GOT3 (cell line): ENCODE measurements at regions not wholly inside any gene's neighbourhood (a gene's known extent, or its start where the extent isn't known, plus 50 kb on each side); places are given as distances from the start of the nearest gene placed in this dataset.

Experiments used
- DNase-seq: peaks from one replicate; lab custom pipeline; 2025; ENCODE audit warnings: mixed read lengths; lab: John Stamatoyannopoulos, UW

DNA sequence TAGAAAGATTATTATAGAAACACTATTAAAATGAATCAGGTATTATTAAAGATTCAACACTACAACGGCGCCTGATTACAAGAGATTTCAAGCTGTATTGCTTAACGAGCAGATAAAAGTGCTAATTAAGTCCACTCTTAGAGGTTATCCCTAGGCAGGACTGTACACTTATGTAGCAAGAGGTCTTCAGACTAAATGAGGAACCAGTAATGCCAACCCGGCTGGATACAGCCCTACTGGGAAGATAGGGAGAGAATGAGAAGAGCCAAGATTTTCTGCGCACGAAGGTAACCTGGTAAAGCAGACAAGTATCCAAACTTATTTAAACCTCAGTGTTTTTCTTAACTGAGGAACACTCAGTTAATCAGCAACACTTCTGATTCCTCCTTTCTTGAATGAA, 115.7 kb upstream of the HIVEP3 start:
- no peak for DNase-seq

DNA sequence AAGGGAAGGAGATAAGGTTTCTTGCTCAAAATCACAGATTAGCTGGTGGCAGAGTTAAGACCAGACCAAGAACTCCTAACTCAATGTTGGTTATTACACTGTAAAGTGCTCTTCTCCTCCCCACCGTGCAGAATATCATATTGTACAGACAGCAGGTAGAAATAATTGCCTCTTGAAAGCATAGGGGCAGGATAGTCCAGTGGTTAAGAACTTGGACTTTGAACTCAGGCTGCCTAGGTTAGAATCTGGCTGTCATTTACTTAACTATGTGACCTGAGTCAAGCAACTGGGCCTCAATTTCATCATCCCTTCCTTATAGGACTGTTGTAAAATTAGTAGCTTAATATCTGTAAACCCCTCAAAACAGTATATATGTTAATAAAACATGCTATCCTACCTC, 114.9 kb upstream of the HIVEP3 start:
- no peak for DNase-seq

DNA sequence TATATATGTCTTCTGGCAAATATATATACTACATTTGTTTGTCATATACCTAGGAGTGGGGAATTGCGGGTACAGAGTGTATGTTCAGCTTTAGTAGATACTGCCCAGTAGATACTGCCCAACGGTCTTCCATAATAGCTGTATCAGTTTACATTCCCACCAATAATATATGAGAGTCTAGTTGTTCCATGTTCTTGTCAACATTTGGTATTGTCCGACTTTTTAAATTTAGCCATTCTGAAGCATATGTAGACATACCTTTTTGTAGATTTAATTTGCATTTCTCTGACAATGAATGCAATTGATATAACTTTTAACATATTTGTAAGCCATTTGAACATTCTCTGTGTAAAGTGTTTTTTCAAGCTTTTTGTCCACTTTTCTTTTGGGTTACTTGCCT, 99.0 kb upstream of the HIVEP3 start:
- DNase-seq: no peak

DNA sequence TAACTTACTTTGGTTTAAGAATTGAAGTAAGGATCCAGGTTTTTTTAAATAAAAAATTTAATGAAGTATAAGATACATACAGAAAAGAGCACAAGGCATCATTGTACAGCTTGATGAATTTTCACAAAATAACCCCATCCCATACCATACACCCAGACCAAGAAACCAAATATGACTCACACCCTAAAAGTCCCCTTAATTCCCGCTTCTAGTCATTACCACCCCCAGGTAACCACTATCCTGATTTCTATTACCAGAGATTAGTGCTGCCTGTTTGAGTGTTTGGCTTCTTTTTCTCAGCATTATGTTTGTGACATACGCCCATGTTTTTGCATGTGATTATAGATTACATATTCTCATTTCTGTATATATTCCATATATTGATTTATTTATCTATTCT, 98.5 kb upstream of the HIVEP3 start:
- no peak for DNase-seq

DNA sequence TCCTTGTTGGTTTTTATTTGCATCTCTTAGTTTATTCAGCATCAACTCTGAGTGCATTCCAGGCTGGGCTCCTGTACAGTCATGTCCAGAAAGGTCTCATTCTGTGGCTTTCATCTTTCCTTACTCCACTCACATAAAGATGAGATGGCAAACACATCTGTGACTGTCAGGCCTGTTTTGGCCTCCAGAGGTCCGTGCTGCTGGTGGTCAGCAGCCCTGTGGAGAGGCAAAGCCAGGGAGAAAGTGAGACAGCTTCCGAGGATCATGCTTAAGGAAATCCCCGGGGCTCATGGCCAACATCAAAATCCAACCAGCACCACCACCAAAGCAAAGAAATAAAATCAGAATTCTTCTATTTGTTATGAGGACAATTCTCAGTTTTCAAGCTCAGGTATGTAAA, 96.1 kb upstream of the HIVEP3 start:
- DNase-seq: no peak

DNA sequence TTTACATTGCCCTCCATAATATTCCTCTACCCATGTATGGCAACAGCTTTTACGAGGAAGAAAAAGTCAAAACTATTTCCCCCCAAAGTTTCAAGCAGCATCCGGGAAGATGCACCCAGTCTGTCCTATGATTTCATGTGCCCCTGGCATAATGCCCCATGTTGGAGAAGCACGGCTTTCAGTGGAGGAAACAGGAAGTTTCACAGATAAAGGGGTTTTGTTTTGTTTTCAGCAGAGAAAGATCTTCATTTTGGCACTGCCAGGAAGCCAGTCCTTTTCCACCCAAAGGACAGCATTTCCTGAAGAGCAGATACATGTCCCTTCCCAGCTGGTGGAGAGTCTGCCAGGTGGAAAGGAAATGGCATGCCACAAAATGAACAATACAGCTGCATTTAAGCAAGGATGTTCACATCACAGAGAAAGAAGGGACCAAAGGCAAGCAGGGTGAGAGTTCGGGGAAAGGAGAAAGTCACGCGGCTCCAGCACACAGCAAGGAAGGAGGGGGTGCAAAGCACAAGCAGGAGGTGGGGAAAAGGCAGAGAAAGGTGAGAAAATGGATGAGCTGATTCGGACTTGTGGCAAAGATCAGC, 95.3 kb upstream of the HIVEP3 start:
- no peak for DNase-seq

DNA sequence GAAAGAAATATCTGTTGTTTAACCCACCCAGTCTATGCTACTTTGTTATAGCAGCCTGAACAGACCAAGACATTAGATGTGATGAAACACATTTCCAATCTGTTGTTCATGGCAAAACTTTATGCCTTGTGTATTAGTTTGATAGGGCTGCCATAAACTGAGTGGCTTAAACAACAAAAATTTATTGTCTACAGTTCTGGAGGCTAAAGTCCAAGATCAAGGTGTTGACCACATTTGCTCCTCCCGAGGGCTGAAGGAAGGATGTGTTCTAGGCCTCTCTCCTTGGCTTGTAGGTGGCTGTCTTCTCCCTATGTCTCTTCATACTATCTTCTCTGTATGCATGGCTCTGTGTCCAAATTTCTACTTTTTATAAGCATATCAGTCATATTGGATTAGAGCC, 94.1 kb upstream of the HIVEP3 start:
- DNase-seq: no peak

DNA sequence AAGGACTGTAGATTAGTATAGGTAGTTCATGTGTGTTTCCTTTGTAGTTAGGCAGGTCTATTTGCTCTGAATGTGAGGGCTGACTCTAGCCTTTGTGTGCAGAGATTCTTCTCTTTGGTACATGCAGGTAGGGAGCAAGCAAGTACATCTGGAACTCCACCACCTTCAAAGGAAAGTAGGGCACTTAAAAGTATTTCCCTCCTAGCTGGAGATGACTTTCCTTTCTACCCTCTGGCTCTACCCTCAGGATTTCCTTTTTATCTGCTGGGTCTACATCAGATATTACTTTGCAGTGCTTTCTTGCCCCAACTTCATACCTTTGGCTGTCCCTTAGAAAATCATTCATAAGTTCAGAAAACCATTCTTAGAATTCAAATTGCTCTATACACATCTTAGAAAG, 91.7 kb upstream of the HIVEP3 start:
- DNase-seq: no peak

DNA sequence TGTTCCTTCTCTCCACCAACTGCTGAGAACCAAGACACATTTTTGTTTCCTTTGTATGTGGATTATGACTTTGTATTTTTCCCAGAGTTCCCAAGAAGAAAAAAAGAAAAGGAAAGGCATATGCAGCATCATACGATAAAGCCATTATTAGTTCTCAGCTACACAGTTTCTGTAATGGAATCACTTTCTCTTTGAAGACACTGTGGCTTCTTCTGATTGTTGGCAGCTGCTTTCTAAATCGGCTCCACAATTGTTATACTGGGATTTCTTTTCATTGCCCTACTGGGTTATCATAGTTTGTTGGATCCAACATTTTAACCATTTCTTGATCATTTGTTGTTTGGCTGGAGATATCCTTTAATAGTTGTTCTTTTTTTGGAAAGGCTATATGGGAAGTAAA, 89.5 kb upstream of the HIVEP3 start:
- no peak for DNase-seq

DNA sequence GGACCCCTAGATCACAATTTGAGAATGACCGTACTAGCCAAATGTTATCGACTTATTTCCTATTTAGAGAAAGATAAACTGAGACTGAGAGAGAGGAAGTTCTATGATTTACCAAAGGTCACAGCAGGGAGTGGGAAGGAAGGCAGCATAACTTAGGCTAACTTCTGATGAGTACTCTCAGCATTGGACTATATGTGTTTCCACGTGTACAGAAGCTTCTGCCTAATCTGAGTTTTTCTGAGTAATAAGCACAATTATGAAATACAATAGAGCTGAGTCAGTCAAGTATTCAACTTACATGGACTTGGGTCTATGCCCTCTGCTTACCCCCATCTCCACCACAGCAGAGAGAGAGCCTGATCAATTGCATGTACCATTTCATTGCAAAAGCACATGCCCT, 88.1 kb upstream of the HIVEP3 start:
- no peak for DNase-seq

DNA sequence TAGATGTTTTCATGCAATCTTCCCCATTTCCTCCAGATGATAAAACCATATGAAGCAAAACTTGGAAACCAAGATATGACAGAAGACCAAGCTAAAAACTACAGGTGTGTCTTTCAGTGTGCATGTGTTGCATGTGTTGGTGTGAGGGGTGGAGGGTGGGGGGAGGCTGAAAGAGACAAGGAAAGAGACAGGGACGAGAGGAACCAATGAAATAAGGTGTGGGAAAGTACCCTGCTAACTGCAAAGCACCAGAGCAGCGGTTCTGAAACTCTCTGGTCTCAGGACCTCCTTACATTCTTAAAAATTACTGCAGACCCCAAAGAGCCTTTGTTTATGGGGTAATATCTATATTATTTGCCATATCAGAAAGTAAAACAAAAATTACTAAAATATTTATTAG, 87.4 kb upstream of the HIVEP3 start:
- DNase-seq: no peak

DNA sequence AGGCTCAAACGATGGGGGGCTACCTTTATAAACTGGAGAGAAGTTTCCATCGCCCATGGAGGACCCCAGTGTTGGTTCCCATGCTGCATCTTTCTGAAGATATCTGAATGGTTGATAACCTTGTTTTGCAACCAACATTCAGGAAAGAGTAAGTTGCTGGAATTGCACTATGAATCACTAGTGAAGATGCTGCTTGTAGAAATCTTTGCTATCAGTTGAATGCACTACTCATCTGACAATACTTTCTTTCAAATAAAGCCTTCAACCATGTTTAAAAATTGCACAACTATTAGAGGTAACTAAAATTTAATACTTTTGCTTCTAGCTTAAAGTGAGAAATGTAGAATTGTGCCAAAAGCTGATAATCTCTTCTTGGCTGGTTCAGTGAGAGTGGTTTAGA, 86.8 kb upstream of the HIVEP3 start:
- no peak for DNase-seq

DNA sequence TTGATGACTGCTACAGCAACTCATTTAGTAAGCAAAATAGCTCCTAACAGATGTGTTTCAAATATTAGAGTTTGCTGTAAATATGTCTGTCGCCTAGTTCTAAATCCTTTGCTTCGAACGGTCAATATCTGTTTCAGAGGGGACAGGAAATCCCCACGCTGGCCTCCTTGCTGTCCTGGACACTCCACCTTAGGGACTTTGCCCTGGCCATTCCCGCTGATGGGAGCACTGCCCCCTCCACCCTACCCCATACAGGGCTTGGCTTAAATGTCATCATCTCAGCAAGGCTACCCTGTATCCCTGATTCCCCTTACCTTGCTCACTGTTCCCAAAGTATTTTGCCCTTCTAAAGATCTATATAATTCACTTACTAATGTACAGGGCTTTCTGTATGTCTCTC, 86.1 kb upstream of the HIVEP3 start:
- no peak for DNase-seq

DNA sequence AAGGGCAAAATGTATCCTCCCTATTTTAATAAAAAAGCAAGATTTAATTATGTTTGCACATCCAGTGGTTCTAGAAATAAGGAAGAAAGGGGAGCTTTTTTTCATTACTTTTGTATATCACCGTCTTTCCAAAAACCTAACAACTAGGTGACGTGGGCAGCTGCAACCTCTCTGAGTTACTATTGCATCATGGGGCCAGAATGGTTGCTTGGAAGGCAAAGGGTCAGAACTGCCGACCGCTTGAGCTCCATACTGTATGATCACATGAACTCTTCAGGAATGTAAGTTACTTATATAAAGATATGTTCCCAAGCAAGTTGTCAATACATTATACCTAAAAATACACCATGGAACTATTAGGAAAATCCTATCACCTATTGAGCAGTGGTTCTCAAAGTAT, 85.6 kb upstream of the HIVEP3 start:
- no peak for DNase-seq

DNA sequence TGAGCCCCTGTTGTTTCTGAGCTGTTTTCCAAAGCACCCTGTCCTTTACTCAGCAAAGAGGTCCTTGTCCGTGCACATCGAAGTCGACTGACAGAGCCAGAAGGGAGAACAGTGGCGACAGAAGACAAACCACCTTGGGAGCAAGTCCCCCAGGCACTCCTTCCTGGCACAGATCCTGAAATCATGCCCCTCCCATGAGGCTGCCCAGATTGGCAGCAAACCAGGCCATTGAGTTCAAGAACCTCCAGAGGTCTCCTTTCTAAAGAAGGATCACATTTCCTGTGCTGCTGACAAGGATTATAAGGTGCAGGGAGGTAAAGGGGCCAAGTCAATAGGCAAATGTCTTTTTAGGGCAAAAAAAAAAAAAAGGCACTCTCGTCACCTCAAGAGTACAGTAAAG, 84.7 kb upstream of the HIVEP3 start:
- DNase-seq: no peak

DNA sequence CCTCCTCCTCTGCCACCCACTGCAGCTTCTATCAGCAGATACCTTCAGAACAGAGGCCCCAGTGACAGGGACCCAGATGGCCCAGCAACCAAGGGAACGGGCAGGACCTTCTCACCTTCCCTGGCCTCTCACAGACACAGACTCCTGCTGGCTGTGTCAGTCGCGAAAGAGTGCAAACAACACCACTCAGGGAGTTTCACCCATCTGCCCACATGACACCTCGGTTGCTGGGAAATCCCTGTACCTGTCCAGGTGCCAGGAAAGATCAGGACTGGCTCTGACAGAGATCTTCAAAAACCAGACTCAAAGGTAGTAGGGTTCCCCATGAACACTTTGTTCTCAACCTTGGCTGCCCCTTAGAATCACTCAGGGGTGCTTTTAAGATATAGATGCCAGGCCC, 83.5 kb upstream of the HIVEP3 start:
- DNase-seq: no peak

DNA sequence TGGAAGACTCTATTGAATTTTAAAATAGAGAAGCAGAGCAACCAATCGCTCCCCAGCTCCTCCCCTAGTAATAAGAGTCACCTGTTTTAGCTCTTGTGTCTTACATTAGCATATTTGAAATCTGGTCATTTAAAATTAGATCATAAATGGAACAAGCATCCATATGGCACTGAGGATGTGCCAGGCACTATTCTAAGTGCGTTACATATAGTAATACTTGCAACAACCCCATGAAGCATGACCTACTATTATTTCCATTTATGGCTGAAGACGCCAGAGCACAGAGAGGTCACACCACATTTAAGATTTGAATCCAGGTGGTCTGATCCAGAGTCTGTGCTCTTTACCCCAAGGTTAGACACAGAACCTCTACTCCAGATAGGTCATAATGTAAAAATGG, 82.0 kb upstream of the HIVEP3 start:
- DNase-seq: no peak

DNA sequence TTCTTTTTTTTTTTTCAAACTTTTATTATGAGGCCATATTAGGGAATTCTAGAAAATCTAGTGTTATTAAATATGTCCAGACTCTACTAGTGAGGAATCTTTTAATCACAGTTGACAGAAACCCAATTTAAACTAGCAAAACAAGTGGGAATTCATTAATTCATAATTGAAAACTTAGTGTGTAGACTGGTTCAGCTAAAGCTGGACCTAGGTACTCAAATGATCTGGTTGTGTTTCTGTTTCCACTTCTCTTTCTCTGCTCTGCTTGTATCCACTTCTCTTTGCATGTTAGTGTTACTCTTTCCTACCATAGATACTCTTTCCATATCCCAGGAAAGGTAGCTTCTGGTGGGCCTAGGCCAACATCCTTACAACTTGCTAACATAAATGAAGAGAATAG, 81.2 kb upstream of the HIVEP3 start:
- no peak for DNase-seq

DNA sequence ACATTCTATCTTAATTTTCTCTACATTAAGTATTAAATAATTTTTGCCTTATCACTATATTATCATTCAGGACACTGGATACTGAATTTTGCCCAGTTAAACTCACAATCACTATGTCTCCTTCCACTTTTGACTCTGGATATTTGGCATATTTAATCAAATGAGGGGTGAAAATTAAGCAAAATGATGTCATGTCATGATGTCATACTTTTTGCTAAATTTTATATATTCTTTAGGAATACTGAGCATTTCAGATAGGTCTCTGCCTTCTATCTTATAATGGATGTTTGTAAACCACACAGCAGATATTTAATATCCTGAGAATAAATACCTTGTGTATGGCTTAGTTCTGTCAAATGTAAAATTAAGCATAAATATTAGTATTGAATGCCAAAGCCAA, 79.5 kb upstream of the HIVEP3 start:
- no peak for DNase-seq

DNA sequence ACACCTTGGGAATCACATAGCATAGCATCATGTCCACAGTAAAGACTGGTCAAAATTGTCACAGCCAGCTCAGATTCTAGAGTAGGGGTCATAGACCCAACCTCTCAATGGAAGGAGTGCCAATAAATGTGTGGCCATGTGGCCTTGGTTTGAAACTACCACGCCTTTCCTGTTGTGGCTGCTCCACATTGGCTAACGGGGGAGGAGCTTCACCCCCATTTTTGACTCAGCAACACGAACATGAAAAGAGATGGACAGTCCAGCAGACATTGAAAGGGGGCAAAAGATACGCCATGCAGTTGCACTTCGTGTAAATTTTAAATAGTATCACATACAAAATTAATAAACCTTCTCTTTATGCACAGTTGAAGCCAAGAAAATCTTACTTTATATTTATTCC, 78.4 kb upstream of the HIVEP3 start:
- no peak for DNase-seq

DNA sequence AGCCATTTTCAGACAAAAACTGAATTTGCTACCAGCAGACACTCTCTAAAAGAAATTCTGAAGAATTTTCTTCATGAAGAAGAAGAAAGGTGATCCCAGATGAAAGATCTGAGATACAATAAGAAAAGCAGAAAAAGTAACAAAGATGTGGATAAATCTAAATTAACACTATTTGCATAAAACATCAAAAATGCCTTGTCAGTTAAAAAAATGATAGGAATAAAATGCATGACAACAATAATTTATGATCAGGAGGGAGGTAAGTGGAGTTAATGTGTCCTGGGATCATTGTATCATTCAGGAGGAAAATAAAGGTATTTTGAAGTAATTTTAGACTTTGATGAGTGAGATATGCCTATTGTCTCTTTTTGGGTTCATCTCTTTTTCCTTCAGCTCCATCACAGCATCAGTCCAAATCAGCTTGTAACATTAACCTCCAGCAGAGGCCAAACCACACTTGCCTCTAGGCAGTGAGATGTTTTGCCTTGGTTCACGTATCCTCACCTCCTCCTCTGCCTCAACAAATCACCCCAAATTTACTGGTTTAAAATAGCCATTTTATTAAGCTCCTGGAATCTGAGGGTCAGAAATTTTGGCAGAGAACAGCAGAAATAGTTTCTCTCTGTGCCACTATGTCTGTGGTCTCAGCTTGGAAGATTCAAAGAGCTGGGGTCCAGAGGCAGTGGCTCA, 76.9 kb upstream of the HIVEP3 start:
- DNase-seq: no peak

DNA sequence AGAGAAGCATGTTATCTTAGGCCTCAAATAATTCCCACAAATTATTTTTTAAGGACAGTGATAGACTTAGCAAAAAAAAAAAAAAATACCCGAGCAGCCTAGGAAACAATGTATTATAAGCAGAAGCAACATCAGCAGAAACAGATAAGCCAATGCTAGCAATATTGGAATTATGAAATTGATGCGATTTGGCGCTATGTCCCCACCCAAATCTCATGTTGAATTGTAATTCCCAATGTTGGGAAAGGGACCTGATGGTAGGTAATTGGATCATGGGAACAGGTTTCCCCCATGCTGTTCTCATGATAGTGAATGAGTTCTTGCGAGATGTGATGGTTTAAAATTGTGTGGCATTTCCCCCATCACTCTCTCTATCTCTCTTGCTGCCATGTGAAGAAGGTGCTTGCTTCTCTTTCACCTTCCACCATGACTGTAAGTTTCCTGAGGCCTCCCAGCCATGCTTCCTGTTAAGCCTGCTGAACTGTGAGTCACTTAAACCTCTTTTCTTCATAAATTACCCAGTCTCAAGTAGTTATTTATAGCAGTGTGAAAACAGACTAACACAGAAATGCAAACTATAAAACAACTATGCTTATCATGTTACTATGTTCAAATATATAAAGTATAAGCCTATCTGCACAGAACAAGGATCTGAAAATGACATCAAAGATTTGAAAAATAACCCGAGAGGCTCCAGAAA, 75.6 kb upstream of the HIVEP3 start:
- DNase-seq: no peak

DNA sequence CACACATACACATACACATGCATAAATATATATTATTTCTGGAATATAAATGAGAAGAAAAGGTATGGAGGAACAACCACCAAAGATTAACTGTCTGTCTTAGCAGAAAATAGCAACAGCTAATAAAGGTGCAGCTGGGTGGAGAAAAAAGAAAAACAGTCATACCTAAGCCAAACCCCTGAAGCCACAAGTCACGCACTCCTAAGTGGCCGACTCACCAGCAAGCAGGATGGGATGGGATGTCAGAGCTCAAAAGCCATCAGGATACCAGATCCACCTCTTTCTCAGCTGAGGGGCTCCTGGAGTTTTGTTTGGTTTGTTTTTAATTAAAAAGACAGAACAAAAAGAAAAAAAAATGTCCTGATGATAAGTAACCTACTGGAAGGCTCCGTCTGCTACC, 64.7 kb upstream of the HIVEP3 start:
- DNase-seq: no peak

DNA sequence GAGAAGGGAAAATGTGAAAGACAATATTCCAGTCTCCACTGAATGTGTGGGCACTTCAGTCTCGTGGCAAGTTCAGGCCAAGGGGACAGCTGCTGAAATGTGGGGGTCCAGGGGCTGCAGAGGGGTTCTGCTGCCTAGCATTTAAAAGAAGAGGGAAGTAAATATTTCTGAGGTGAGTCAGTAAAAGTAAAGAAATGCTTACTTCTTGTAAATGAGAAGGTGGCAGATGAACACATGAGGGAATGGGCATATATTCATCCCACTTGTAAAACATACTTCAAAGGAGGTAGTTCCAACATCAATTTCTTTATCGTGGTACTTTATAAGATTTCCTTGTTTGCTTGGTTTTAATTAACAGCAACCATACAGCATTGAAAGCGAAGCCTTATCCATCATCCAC, 63.1 kb upstream of the HIVEP3 start:
- DNase-seq: no peak
